ENCODE measurements at regions not wholly inside any gene's neighbourhood (a gene's known extent, or its start where the extent isn't known, plus 50 kb on each side); places are given as distances from the start of the nearest gene placed in this dataset.

GRCh38 chr1:198901266-198901665 is 262.4 kb downstream of the PTPRC start:
- Histone ChIP-seq H3K9ac (ENCODE audit: low read length) (no peak overlapping the region), H3K27me3 (ENCODE audit: insufficient read depth, low read depth, low read length) (no peaks in the 10 kb centered on the region), H3K4me2 (ENCODE audit: low read length) (no peak overlapping the region), H4K20me1 (ENCODE audit: insufficient read depth) (no peaks in the 10 kb centered on the region), H3K79me2 (replicated peaks; ENCODE audit: insufficient read depth, low read length) (no peaks in the 10 kb centered on the region), H3K36me3 (ENCODE audit: insufficient read depth, low read length) (no peaks in the 10 kb centered on the region), H2AFZ (ENCODE audit: low read depth, low read length) (no peak overlapping the region), H3K27ac (ENCODE audit: low read length) (peak overlapping the region; percentile 30), H3K9me2 (ENCODE audit: insufficient read depth, low read length) (no peaks in the 10 kb centered on the region), H3K9me3 (ENCODE audit: low read length) (no peaks in the 10 kb centered on the region), H3F3A (ENCODE audit: insufficient read depth, low read length, poor library complexity, severe bottlenecking) (peaks cover 6% of the 10 kb centered on the region), H3K4me3 (ENCODE audit: low read length) (no peak overlapping the region)
- TF ChIP-seq MXI1 (conservative IDR thresholded peaks at IDR 0.05; ENCODE audit: poor library complexity, severe bottlenecking): no peak

GRCh38 chr1:198902655-198903054 is 263.8 kb downstream of the PTPRC start:
- Histone ChIP-seq H3K9me2 (ENCODE audit: insufficient read depth, low read length) (no peaks in the 10 kb centered on the region), H3K4me2 (ENCODE audit: low read length) (peak overlapping the region; percentile 72), H3K27ac (ENCODE audit: low read length) (peak overlapping the region; percentile 90), H3K27me3 (ENCODE audit: insufficient read depth, low read depth, low read length) (no peaks in the 10 kb centered on the region), H3K4me3 (ENCODE audit: low read length) (peak overlapping the region; percentile 50), H3K36me3 (ENCODE audit: insufficient read depth, low read length) (no peaks in the 10 kb centered on the region), H3F3A (ENCODE audit: insufficient read depth, low read length, poor library complexity, severe bottlenecking) (peaks cover 6% of the 10 kb centered on the region), H3K9me3 (ENCODE audit: low read length) (no peaks in the 10 kb centered on the region), H2AFZ (ENCODE audit: low read depth, low read length) (peak overlapping the region; percentile 42), H4K20me1 (ENCODE audit: insufficient read depth) (no peaks in the 10 kb centered on the region), H3K9ac (ENCODE audit: low read length) (peak overlapping the region; percentile 60), H3K79me2 (replicated peaks; ENCODE audit: insufficient read depth, low read length) (no peaks in the 10 kb centered on the region)
- TF ChIP-seq SMC3 (conservative IDR thresholded peaks at IDR 0.05; ENCODE audit: poor library complexity) (no peak), TAF1 (IDR thresholded peaks at IDR 0.05; ENCODE audit: low read depth) (no peak), REST (IDR thresholded peaks at IDR 0.05; ENCODE audit: borderline replicate concordance) (peak; percentile 5)

GRCh38 chr1:198903203-198903602 is 264.4 kb downstream of the PTPRC start:
- peak overlapping the region; percentile 90 for H3K27ac ChIP-seq (ENCODE audit: low read length)
- no peaks in the 10 kb centered on the region for H3K36me3 ChIP-seq (ENCODE audit: insufficient read depth, low read length)
- H3K9ac ChIP-seq (ENCODE audit: low read length): peak overlapping the region; percentile 60
- H2AFZ ChIP-seq (ENCODE audit: low read depth, low read length): peak overlapping the region; percentile 42
- no peaks in the 10 kb centered on the region for H4K20me1 ChIP-seq (ENCODE audit: insufficient read depth)
- H3K9me3 ChIP-seq (ENCODE audit: low read length): no peaks in the 10 kb centered on the region
- peaks cover under 1% of the 10 kb centered on the region for H3K79me2 ChIP-seq (replicated peaks; ENCODE audit: insufficient read depth, low read length)
- peak overlapping the region; percentile 72 for H3K4me2 ChIP-seq (ENCODE audit: low read length)
- no peaks in the 10 kb centered on the region for H3K9me2 ChIP-seq (ENCODE audit: insufficient read depth, low read length)
- peaks cover 6% of the 10 kb centered on the region for H3F3A ChIP-seq (ENCODE audit: insufficient read depth, low read length, poor library complexity, severe bottlenecking)
- H3K27me3 ChIP-seq (ENCODE audit: insufficient read depth, low read depth, low read length): no peaks in the 10 kb centered on the region
- peak; percentile 21 for TF ChIP-seq SMC3 (conservative IDR thresholded peaks at IDR 0.05; ENCODE audit: poor library complexity)
- peak; percentile 24 for TF ChIP-seq REST (IDR thresholded peaks at IDR 0.05; ENCODE audit: borderline replicate concordance)
- peak; percentile 45 for TF ChIP-seq POLR2AphosphoS5 (IDR thresholded peaks at IDR 0.05)
- no peak for TF ChIP-seq MXI1 (conservative IDR thresholded peaks at IDR 0.05; ENCODE audit: poor library complexity, severe bottlenecking)
- no peak for TF ChIP-seq EZH2 (IDR thresholded peaks at IDR 0.05; ENCODE audit: borderline replicate concordance, insufficient read depth, low read length, poor library complexity, severe bottlenecking)
- peak; percentile 37 for TF ChIP-seq TAF1 (IDR thresholded peaks at IDR 0.05; ENCODE audit: low read depth)
- no peak for TF ChIP-seq RAD21 (conservative IDR thresholded peaks at IDR 0.05)
- peak; percentile 75 for TF ChIP-seq EP300 (conservative IDR thresholded peaks at IDR 0.05; ENCODE audit: poor library complexity, severe bottlenecking)
- no peak for TF ChIP-seq CTCF (IDR thresholded peaks at IDR 0.05; ENCODE audit: poor library complexity, severe bottlenecking)
- peak overlapping the region; percentile 50 for H3K4me3 ChIP-seq (ENCODE audit: low read length)

All from neural cell (in vitro differentiated cells).